ENCODE measurements at regions not wholly inside any gene's neighbourhood (a gene's known extent, or its start where the extent isn't known, plus 50 kb on each side); places are given as distances from the start of the nearest gene placed in this dataset.
"Not testable (repeated sequence)": the region's sequence is repeated elsewhere in the genome, so short reads cannot be mapped to it uniquely, and the experiment has no call there.

GRCh38 chr2:142813830-142814829 lies 63.3 kb upstream of the KYNU start:
- in situ Hi-C loops (cut with HindIII; ENCODE audit: low pct_ligation_motif_present, low sequenced_read_pairs), result no loop called here
- DNase-seq, result no peak
- TF ChIP-seq, protein P1, sequence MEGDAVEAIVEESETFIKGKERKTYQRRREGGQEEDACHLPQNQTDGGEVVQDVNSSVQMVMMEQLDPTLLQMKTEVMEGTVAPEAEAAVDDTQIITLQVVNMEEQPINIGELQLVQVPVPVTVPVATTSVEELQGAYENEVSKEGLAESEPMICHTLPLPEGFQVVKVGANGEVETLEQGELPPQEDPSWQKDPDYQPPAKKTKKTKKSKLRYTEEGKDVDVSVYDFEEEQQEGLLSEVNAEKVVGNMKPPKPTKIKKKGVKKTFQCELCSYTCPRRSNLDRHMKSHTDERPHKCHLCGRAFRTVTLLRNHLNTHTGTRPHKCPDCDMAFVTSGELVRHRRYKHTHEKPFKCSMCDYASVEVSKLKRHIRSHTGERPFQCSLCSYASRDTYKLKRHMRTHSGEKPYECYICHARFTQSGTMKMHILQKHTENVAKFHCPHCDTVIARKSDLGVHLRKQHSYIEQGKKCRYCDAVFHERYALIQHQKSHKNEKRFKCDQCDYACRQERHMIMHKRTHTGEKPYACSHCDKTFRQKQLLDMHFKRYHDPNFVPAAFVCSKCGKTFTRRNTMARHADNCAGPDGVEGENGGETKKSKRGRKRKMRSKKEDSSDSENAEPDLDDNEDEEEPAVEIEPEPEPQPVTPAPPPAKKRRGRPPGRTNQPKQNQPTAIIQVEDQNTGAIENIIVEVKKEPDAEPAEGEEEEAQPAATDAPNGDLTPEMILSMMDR (IDR thresholded peaks at IDR 0.05; ENCODE audit: low read depth, low read length, missing control alignments), result no peak
- no peak overlapping the region for H3K27ac ChIP-seq
- no peaks in the 10 kb centered on the region for H3K36me3 ChIP-seq (replicated peaks)
- H3K27me3 ChIP-seq (replicated peaks), result no peaks in the 10 kb centered on the region
- no peak overlapping the region for H3K4me3 ChIP-seq (ENCODE audit: low read depth, low read length)

DNA sequence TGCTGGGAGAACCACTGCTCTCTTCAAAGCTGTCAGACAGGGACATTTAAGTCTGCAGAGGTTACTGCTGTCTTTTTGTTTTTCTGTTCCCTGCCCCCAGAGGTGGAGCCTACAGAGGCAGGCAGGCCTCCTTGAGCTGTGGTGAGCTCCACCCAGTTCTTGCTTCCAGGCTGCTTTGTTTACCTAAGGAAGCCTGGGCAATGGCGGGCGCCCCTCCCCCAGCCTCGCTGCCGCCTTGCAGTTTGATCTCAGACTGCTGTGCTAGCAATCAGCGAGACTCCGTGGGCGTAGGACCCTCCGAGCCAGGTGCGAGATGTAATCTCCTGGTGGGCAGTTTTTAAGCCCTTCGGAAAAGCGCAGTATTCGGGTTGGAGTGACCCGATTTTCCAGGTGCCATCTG lies 65.8 kb upstream of the KYNU start:
- DNase-seq; H3K4me3 ChIP-seq (ENCODE audit: low read depth, low read length); H3K36me3 ChIP-seq (replicated peaks); in situ Hi-C loops (cut with HindIII; ENCODE audit: low pct_ligation_motif_present, low sequenced_read_pairs); H3K27me3 ChIP-seq (replicated peaks); H3K27ac ChIP-seq: not testable (repeated sequence)

- Histone ChIP-seq H3K27ac (no peak overlapping the region), H3K4me3 (ENCODE audit: low read depth, low read length) (no peak overlapping the region), H3K27me3 (replicated peaks) (no peaks in the 10 kb centered on the region), H3K36me3 (replicated peaks) (no peaks in the 10 kb centered on the region)
- TF ChIP-seq, protein P1 (IDR thresholded peaks at IDR 0.05; ENCODE audit: low read depth, low read length, missing control alignments), result no peak
- in situ Hi-C loops (cut with HindIII; ENCODE audit: low pct_ligation_motif_present, low sequenced_read_pairs), result no loop called here
- DNase-seq, result no peak
Observed at GRCh38 chr2:142805244-142805643, 72.2 kb upstream of the KYNU start.

GRCh38 chr2:142803158-142803557 lies 74.3 kb upstream of the KYNU start:
- no peak for DNase-seq
- Histone ChIP-seq H3K36me3 (replicated peaks) (no peaks in the 10 kb centered on the region), H3K27ac (no peak overlapping the region), H3K4me3 (ENCODE audit: low read depth, low read length) (no peak overlapping the region), H3K27me3 (replicated peaks) (no peaks in the 10 kb centered on the region)
- TF ChIP-seq, protein P1 (IDR thresholded peaks at IDR 0.05; ENCODE audit: low read depth, low read length, missing control alignments), result no peak
- in situ Hi-C loops (cut with HindIII; ENCODE audit: low pct_ligation_motif_present, low sequenced_read_pairs), result no loop called here

- Histone ChIP-seq H3K36me3 (replicated peaks) (no peaks in the 10 kb centered on the region), H3K27ac (no peak overlapping the region), H3K27me3 (replicated peaks) (no peaks in the 10 kb centered on the region), H3K4me3 (ENCODE audit: low read depth, low read length) (no peak overlapping the region)
- TF ChIP-seq, protein P1 (IDR thresholded peaks at IDR 0.05; ENCODE audit: low read depth, low read length, missing control alignments), result no peak
- in situ Hi-C loops (cut with HindIII; ENCODE audit: low pct_ligation_motif_present, low sequenced_read_pairs), result no loop called here
- no peak for DNase-seq
Observed at GRCh38 chr2:142796588-142796987, 80.9 kb upstream of the KYNU start.

GRCh38 chr2:142796161-142796560 lies 81.3 kb upstream of the KYNU start:
- Histone ChIP-seq H3K27me3 (replicated peaks) (no peaks in the 10 kb centered on the region), H3K27ac (no peak overlapping the region), H3K4me3 (ENCODE audit: low read depth, low read length) (no peak overlapping the region), H3K36me3 (replicated peaks) (no peaks in the 10 kb centered on the region)
- no peak for DNase-seq
- in situ Hi-C loops (cut with HindIII; ENCODE audit: low pct_ligation_motif_present, low sequenced_read_pairs), result no loop called here
- TF ChIP-seq, protein P1 (IDR thresholded peaks at IDR 0.05; ENCODE audit: low read depth, low read length, missing control alignments), result no peak
